SU-DHL-6 (cell line): ENCODE measurements at regions not wholly inside any gene's neighbourhood (a gene's known extent, or its start where the extent isn't known, plus 50 kb on each side); places are given as distances from the start of the nearest gene placed in this dataset.

Source experiments
- H2AFZ ChIP-seq: fragments of 200-600 bp; sonication (generic); 2 replicates; pipeline ENCODE4 v1.6.1; 2014; ENCODE audit warnings: low read depth, mild to moderate bottlenecking, moderate library complexity, mixed read lengths, antibody characterized with exemption, low read length; ENCODE audit not compliant: severe bottlenecking
- H3F3A ChIP-seq: fragments of 200-600 bp; shearing (Covaris generic); 2 replicates; pipeline ENCODE4 v1.6.0; 2016; ENCODE audit warnings: antibody characterized with exemption, mild to moderate bottlenecking; ENCODE audit not compliant: insufficient read depth
- H3K27ac ChIP-seq: fragments of 200-600 bp; sonication (generic); 2 replicates; pipeline ENCODE4 v1.5.1; 2016; ENCODE audit warnings: low read depth, mild to moderate bottlenecking, low read length, moderate library complexity, mixed read lengths
- H3K27me3 ChIP-seq: fragments of 200-600 bp; sonication (generic), shearing (Covaris generic); 2 replicates; pipeline ENCODE4 v1.6.0; 2014; ENCODE audit warnings: mild to moderate bottlenecking, low read length
- H3K36me3 ChIP-seq: fragments of 200-600 bp; sonication (generic); 2 replicates; pipeline ENCODE4 v1.6.1; 2014; ENCODE audit warnings: mild to moderate bottlenecking, low read length, mixed read lengths
- H3K4me2 ChIP-seq: fragments of 300-600, 200-600 bp; shearing (Covaris generic), sonication (generic); 2 replicates; pipeline ENCODE4 v1.6.0; 2014; ENCODE audit warnings: low read length, low read depth, mild to moderate bottlenecking; ENCODE audit not compliant: poor library complexity, severe bottlenecking
- H3K4me3 ChIP-seq: fragments of 200-600 bp; sonication (generic); 2 replicates; pipeline ENCODE4 v1.5.1; 2014; ENCODE audit warnings: antibody characterized with exemption, low read length, mild to moderate bottlenecking, mixed read lengths; ENCODE audit not compliant: insufficient read depth, poor library complexity, severe bottlenecking
- H3K79me2 ChIP-seq: fragments of 200-600 bp; sonication (generic); 2 replicates; pipeline ENCODE4 v1.6.1; 2014; ENCODE audit warnings: mild to moderate bottlenecking, low read length, moderate library complexity; ENCODE audit not compliant: insufficient read depth
- H3K9ac ChIP-seq: fragments of 200-600 bp; sonication (generic); 2 replicates; pipeline ENCODE4 v1.7.0; 2014; ENCODE audit warnings: mild to moderate bottlenecking, low read length
- H3K9me2 ChIP-seq: fragments of 200-600 bp; sonication (generic); replicated peaks from 2 replicates; pipeline ENCODE4 v1.6.1; 2014; ENCODE audit warnings: low read length; ENCODE audit not compliant: insufficient read depth
- H3K9me3 ChIP-seq: fragments of 200-600 bp; sonication (generic); 2 replicates; pipeline ENCODE4 v1.6.1; 2014; ENCODE audit warnings: low read length, mixed read lengths; ENCODE audit not compliant: insufficient read depth
- H4K20me1 ChIP-seq: fragments of 200-600 bp; sonication (generic); 2 replicates; pipeline ENCODE4 v1.6.1; 2014; ENCODE audit warnings: low read depth, mild to moderate bottlenecking, antibody characterized with exemption, low read length, moderate library complexity, mixed read lengths
- CTCF ChIP-seq: fragments of 200-600 bp; sonication (generic); IDR thresholded peaks from one replicate; pipeline ENCODE4 v1.5.1; 2017; ENCODE audit warnings: antibody characterized with exemption, mild to moderate bottlenecking, low read length, moderate library complexity; ENCODE audit not compliant: insufficient read depth, poor library complexity, severe bottlenecking
- EZH2phosphoT487 ChIP-seq: fragments of 200-600 bp; sonication (generic), shearing (Covaris generic); conservative IDR thresholded peaks from 2 replicates; pipeline ENCODE4 v1.6.1; 2018; ENCODE audit warnings: mild to moderate bottlenecking, antibody characterized with exemption, low read length, moderate library complexity, mixed read lengths

- Histone ChIP-seq H3K4me3 (no peak overlapping the region), H3K27ac (no peak overlapping the region), H3K79me2 (no peaks in the 10 kb centered on the region), H4K20me1 (no peaks in the 10 kb centered on the region), H3K36me3 (no peaks in the 10 kb centered on the region), H3K27me3 (no peaks in the 10 kb centered on the region), H3K9ac (no peak overlapping the region), H3K9me3 (no peaks in the 10 kb centered on the region), H3K9me2 (no peaks in the 10 kb centered on the region), H2AFZ (no peak overlapping the region), H3F3A (no peaks in the 10 kb centered on the region), H3K4me2 (no peak overlapping the region)
- TF ChIP-seq CTCF (no peak), EZH2phosphoT487 (no peak)
Observed at GRCh38 chr6:153804755-153805330, 234.2 kb upstream of the OPRM1 start.

GRCh38 chr6:153801917-153802316 is 237.1 kb upstream of the OPRM1 start:
- no peaks in the 10 kb centered on the region for H3K9me2 ChIP-seq
- H3K27me3 ChIP-seq, result no peaks in the 10 kb centered on the region
- no peaks in the 10 kb centered on the region for H4K20me1 ChIP-seq
- no peaks in the 10 kb centered on the region for H3K9me3 ChIP-seq
- no peak overlapping the region for H3K27ac ChIP-seq
- no peaks in the 10 kb centered on the region for H3F3A ChIP-seq
- H2AFZ ChIP-seq, result no peak overlapping the region
- no peak overlapping the region for H3K4me2 ChIP-seq
- TF ChIP-seq CTCF (no peak), EZH2phosphoT487 (no peak)
- H3K79me2 ChIP-seq, result no peaks in the 10 kb centered on the region
- H3K9ac ChIP-seq, result no peak overlapping the region
- H3K4me3 ChIP-seq, result no peak overlapping the region
- no peaks in the 10 kb centered on the region for H3K36me3 ChIP-seq

GRCh38 chr6:153800580-153801188 is 238.4 kb upstream of the OPRM1 start:
- no peak for TF ChIP-seq CTCF
- no peaks in the 10 kb centered on the region for H3K27me3 ChIP-seq
- H3K36me3 ChIP-seq, result no peaks in the 10 kb centered on the region

More at GRCh38 chr6:153800580-153801188, 238.4 kb upstream of the OPRM1 start:
- no peaks in the 10 kb centered on the region for H3K9me2 ChIP-seq
- H4K20me1 ChIP-seq, result no peaks in the 10 kb centered on the region
- no peak overlapping the region for H3K4me3 ChIP-seq
- no peak overlapping the region for H3K4me2 ChIP-seq
- no peaks in the 10 kb centered on the region for H3F3A ChIP-seq
- no peak overlapping the region for H3K27ac ChIP-seq
- H3K79me2 ChIP-seq, result no peaks in the 10 kb centered on the region
- H3K9ac ChIP-seq, result no peak overlapping the region
- H3K9me3 ChIP-seq, result no peaks in the 10 kb centered on the region
- no peak overlapping the region for H2AFZ ChIP-seq
